MM.1S (cell line): ENCODE measurements at regions not wholly inside any gene's neighbourhood (a gene's known extent, or its start where the extent isn't known, plus 50 kb on each side); places are given as distances from the start of the nearest gene placed in this dataset.

Experiments used
- CTCF ChIP-seq: fragments of 300-600 bp; sonication (generic); IDR thresholded peaks from 2 replicates; pipeline ENCODE4 v1.5.1; 2016; ENCODE audit warnings: antibody characterized with exemption, low read length, mixed read lengths
- EZH2 ChIP-seq: fragments of 300-600 bp; sonication (generic); optimal IDR thresholded peaks from 2 replicates; pipeline ENCODE3; 2017; ENCODE audit warnings: low read depth, mild to moderate bottlenecking, antibody characterized with exemption, low read length, mixed read lengths

DNA sequence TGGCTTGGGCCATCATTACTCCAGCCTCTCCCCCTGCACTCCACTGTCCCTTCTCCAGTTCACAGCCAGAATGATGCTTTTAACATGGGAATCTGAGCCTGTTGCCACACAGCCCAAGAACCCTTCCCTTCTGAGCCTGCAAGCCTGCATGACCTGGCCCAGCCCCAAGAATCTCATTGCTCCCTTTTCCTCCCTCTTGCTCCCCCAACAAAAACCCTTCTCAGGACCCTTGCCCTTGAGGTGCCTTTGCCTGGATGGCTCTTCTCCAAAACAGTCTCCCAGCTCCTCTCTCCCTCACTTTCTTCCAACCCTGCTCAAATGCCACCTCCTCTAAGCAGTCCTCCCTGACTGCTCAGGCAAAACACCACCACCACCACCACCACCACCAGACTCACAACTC lies 157.2 kb downstream of the ANKRD60 start:
- no peak for TF ChIP-seq CTCF
- no peak for TF ChIP-seq EZH2
